Astrocyte (in vitro differentiated cells and primary cell): ENCODE measurements at regions not wholly inside any gene's neighbourhood (a gene's known extent, or its start where the extent isn't known, plus 50 kb on each side); places are given as distances from the start of the nearest gene placed in this dataset.

Experiments used
- DNase-seq: peaks from one replicate; pipeline ENCODE4 v3.0.0-alpha.2; 2010; ENCODE audit warnings: low read depth
- FAIRE-seq: peaks from 2 replicates; lab custom pipeline; 2011; peaks lifted over from hg19 to GRCh38; lab: Jason Lieb, UNC
- H2AFZ ChIP-seq: 2 replicates; pipeline ENCODE4 v1.6.0; 2012; ENCODE audit warnings: low read depth, low read length, inconsistent platforms
- H3K27ac ChIP-seq: 2 replicates; pipeline ENCODE4 v1.5.1; 2011; ENCODE audit warnings: low read depth, low read length, inconsistent platforms
- H3K27me3 ChIP-seq: 2 replicates; pipeline ENCODE4 v1.6.0; 2011; ENCODE audit warnings: low read length, inconsistent platforms; ENCODE audit not compliant: insufficient read depth
- H3K36me3 ChIP-seq: 2 replicates; pipeline ENCODE4 v1.5.1; 2011; ENCODE audit warnings: low read length, inconsistent platforms; ENCODE audit not compliant: insufficient read depth
- H3K4me1 ChIP-seq: 2 replicates; pipeline ENCODE4 v1.5.1; 2011; ENCODE audit warnings: low read length, inconsistent platforms; ENCODE audit not compliant: insufficient read depth
- H3K4me2 ChIP-seq: 2 replicates; pipeline ENCODE4 v1.6.0; 2012; ENCODE audit warnings: low read length, inconsistent platforms
- H3K4me3 ChIP-seq: 2 replicates; pipeline ENCODE4 v1.5.1; 2011; ENCODE audit warnings: low read depth, mild to moderate bottlenecking, low read length, inconsistent platforms; ENCODE audit not compliant: insufficient read depth
- H3K79me2 ChIP-seq: 2 replicates; pipeline ENCODE4 v1.6.0; 2012; ENCODE audit warnings: mild to moderate bottlenecking, low read length, inconsistent platforms; ENCODE audit not compliant: insufficient read depth
- H3K9ac ChIP-seq: 2 replicates; pipeline ENCODE4 v1.6.0; 2012; ENCODE audit warnings: mild to moderate bottlenecking, low read length, inconsistent platforms
- H3K9me3 ChIP-seq: 2 replicates; pipeline ENCODE4 v1.5.1; 2012; ENCODE audit warnings: low read depth, mild to moderate bottlenecking, low read length, inconsistent platforms; ENCODE audit not compliant: insufficient read depth
- H4K20me1 ChIP-seq: 2 replicates; pipeline ENCODE4 v1.6.0; 2012; ENCODE audit warnings: low read length, inconsistent platforms; ENCODE audit not compliant: insufficient read depth
- H3K27ac Mint-ChIP-seq: one replicate; pipeline ENCODE4 v1.8.0; 2021; ENCODE audit warnings: mild to moderate bottlenecking, mixed read lengths; ENCODE audit not compliant: unreplicated experiment
- H3K27me3 Mint-ChIP-seq: one replicate; pipeline ENCODE4 v1.8.0; 2021; ENCODE audit warnings: low read depth, mixed read lengths; ENCODE audit not compliant: unreplicated experiment
- H3K36me3 Mint-ChIP-seq: one replicate; pipeline ENCODE4 v1.8.0; 2021; ENCODE audit warnings: low read depth, mixed read lengths; ENCODE audit not compliant: unreplicated experiment
- H3K4me1 Mint-ChIP-seq: one replicate; pipeline ENCODE4 v1.8.0; 2021; ENCODE audit warnings: low read depth, mixed read lengths; ENCODE audit not compliant: unreplicated experiment
- H3K4me3 Mint-ChIP-seq: one replicate; pipeline ENCODE4 v1.8.0; 2021; ENCODE audit warnings: mild to moderate bottlenecking, moderate library complexity, mixed read lengths; ENCODE audit not compliant: unreplicated experiment
- H3K9me3 Mint-ChIP-seq: one replicate; pipeline ENCODE4 v1.8.0; 2021; ENCODE audit warnings: mild to moderate bottlenecking, mixed read lengths; ENCODE audit not compliant: unreplicated experiment
- EZH2 ChIP-seq: IDR thresholded peaks from 2 replicates; pipeline ENCODE4 v1.6.1; 2012; ENCODE audit warnings: mild to moderate bottlenecking, low read length, inconsistent platforms; ENCODE audit not compliant: insufficient read depth
- TF ChIP-seq, protein P1 (sequence below): IDR thresholded peaks from 2 replicates; pipeline ENCODE4 v1.5.1; 2011; ENCODE audit warnings: low read depth, mild to moderate bottlenecking, inconsistent platforms, low read length, moderate library complexity; ENCODE audit not compliant: insufficient read depth

DNA sequence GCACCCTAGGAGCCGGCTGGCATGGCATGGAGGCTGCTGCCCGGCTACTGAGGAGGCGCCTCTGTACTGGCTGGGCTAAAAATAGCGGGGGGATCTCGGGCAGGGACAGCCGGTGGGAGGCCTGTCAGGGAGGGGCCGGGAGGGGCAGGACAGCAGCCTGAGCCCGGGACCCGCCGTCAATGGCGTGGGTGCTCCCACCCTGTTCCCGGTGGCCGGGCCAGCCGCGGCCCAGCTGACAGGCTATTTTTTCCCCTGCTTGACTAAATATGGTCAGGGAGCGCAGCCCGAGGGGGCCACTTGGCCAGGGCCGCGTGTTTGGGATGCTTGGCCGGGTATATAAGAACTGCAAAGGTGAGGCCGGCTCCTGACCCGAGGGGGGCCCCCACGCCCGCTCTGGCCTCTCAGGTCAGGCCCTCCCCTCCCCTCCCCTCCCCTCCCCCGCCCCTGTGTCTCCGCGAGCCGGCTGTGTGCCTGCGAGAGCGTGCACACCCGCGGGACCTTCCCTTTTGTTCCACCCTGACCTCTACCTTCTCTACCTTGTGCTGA is 74.4 kb upstream of the GATA5 start:
- peaks cover 23% of the 10 kb centered on the region for H3K27me3 ChIP-seq
- no peak overlapping the region for H3K27ac ChIP-seq
- peak overlapping the region; percentile 62 for H3K4me3 Mint-ChIP-seq
- no peaks in the 10 kb centered on the region for H4K20me1 ChIP-seq
- no peaks in the 10 kb centered on the region for H3K79me2 ChIP-seq
- no peak overlapping the region for H3K27ac Mint-ChIP-seq
- peaks cover 4% of the 10 kb centered on the region for H3K36me3 Mint-ChIP-seq
- no peak for FAIRE-seq
- TF ChIP-seq, protein P1, sequence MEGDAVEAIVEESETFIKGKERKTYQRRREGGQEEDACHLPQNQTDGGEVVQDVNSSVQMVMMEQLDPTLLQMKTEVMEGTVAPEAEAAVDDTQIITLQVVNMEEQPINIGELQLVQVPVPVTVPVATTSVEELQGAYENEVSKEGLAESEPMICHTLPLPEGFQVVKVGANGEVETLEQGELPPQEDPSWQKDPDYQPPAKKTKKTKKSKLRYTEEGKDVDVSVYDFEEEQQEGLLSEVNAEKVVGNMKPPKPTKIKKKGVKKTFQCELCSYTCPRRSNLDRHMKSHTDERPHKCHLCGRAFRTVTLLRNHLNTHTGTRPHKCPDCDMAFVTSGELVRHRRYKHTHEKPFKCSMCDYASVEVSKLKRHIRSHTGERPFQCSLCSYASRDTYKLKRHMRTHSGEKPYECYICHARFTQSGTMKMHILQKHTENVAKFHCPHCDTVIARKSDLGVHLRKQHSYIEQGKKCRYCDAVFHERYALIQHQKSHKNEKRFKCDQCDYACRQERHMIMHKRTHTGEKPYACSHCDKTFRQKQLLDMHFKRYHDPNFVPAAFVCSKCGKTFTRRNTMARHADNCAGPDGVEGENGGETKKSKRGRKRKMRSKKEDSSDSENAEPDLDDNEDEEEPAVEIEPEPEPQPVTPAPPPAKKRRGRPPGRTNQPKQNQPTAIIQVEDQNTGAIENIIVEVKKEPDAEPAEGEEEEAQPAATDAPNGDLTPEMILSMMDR = no peak
- no peak for TF ChIP-seq EZH2
- no peak overlapping the region for H2AFZ ChIP-seq
- H3K4me1 Mint-ChIP-seq = peaks cover 2% of the 10 kb centered on the region
- H3K4me2 ChIP-seq = no peak overlapping the region
- H3K36me3 ChIP-seq = no peaks in the 10 kb centered on the region
- peaks cover 1% of the 10 kb centered on the region for H3K9me3 Mint-ChIP-seq
- H3K9me3 ChIP-seq = no peaks in the 10 kb centered on the region
- no peak overlapping the region for H3K9ac ChIP-seq
- no peaks in the 10 kb centered on the region for H3K4me1 ChIP-seq
- no peak overlapping the region for H3K4me3 ChIP-seq
- DNase-seq = no peak
- H3K27me3 Mint-ChIP-seq = peaks cover 38% of the 10 kb centered on the region

DNA sequence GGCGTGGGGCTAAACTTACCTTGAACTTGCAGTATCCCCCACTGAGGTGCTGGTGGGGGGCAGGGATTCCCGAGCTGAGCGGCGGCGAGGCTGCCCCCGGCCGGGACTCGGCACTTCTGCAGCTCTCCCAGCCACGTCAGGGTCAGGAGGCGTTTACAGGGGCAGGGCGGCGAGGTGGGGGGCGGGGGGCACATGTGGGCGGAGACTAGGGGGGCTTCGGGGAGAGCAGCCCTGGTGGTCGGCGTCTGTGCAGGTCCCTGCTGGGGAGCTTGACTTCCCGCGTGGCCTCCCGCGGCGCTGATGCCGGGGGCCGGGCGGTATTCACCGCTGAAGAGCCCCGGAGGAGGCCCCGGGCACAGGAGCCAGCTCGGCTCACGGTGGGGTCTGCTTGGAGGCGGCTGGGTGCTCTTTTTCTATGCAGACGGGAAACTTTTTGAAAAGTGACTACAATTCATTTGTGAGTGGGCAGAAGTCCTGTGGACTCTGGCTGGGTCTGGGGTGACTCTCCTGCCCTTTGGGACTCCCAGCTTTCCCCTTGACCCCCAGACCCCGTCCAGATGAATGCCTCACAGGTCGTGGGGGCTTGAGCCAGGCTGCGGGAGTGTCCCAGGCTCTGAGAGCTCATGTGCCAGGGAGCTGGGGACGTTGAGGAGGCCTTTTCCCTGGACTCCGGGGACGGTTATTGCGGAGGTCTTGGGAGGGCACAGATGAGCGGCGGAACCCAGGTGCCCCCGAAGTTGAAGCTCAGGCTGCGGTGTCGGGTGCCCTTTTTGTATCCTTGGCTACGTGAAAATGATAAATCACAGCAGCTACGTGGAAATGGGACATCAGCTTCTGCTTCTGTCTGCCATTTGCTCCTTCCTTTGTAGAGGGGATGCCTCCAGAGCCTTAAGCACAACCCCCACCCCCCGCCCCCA is 75.9 kb upstream of the GATA5 start:
- Histone ChIP-seq H3K79me2 (no peaks in the 10 kb centered on the region), H3K9me3 (no peaks in the 10 kb centered on the region), H3K4me2 (no peak overlapping the region), H3K9ac (no peak overlapping the region), H3K4me1 (no peaks in the 10 kb centered on the region), H3K27ac (no peak overlapping the region), H2AFZ (no peak overlapping the region), H4K20me1 (no peaks in the 10 kb centered on the region), H3K4me3 (no peak overlapping the region), H3K36me3 (no peaks in the 10 kb centered on the region), H3K27me3 (peaks cover 27% of the 10 kb centered on the region)
- no peak for FAIRE-seq
- DNase-seq = no peak
- Mint-ChIP-seq H3K4me1 (peaks cover 2% of the 10 kb centered on the region), H3K4me3 (no peak overlapping the region), H3K9me3 (peaks cover 1% of the 10 kb centered on the region), H3K36me3 (peaks cover 3% of the 10 kb centered on the region), H3K27ac (no peak overlapping the region), H3K27me3 (peaks cover 43% of the 10 kb centered on the region)
- TF ChIP-seq, protein P1 = no peak
- peak; percentile 35 for TF ChIP-seq EZH2
